ENCODE measurements at regions not wholly inside any gene's neighbourhood (a gene's known extent, or its start where the extent isn't known, plus 50 kb on each side); places are given as distances from the start of the nearest gene placed in this dataset.

DNA sequence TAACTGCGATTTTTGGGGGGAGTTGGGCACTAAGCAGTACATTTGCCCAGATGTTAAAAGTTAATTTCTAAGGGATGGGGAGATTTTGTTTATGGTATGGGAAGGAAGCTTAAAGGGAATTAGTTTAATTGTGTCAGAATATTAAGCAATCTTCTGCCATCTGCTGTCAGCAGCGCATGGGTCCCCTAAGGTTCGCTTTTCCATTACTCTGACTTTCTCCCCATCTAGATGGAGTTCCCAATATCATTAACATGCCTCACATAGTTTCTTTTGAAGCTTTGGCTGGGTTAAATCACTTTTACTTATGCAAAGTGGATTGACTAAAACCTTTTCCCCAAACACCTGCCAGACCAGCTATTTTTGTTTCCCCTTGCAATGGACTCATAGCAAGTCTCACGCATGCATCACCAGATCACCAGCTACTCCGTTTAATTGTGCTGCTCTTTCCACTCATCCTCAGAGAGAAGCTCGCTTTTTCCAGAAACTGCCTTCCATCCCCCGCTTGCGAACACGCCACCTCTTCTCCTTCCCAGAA lies 172.7 kb downstream of the FAT3 start:
- TF ChIP-seq ZFX (IDR thresholded peaks at IDR 0.05; ENCODE audit: borderline replicate concordance), result no peak
- TF ChIP-seq, protein P1, sequence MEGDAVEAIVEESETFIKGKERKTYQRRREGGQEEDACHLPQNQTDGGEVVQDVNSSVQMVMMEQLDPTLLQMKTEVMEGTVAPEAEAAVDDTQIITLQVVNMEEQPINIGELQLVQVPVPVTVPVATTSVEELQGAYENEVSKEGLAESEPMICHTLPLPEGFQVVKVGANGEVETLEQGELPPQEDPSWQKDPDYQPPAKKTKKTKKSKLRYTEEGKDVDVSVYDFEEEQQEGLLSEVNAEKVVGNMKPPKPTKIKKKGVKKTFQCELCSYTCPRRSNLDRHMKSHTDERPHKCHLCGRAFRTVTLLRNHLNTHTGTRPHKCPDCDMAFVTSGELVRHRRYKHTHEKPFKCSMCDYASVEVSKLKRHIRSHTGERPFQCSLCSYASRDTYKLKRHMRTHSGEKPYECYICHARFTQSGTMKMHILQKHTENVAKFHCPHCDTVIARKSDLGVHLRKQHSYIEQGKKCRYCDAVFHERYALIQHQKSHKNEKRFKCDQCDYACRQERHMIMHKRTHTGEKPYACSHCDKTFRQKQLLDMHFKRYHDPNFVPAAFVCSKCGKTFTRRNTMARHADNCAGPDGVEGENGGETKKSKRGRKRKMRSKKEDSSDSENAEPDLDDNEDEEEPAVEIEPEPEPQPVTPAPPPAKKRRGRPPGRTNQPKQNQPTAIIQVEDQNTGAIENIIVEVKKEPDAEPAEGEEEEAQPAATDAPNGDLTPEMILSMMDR (IDR thresholded peaks at IDR 0.05), result no peak
- H3K27ac ChIP-seq, result no peak overlapping the region

DNA sequence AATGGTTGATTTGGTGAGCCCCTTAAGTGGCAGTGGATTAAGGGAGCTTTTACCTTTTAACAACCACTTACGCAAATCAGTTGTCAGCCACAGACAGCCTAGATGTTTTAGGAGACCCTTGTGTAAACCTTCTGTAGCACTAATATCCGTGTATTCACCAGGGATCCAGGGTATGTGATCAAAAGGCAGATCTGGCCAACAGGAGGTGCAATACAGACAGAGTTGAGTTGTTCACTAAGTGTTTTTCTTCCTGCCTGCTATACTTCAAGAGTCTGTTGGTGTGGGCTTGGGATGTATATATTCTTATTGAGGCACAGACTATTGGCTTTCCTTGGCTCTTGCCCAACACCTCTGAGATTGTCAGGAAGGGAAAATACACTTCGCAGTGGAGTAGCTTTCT lies 175.1 kb downstream of the FAT3 start:
- no peak overlapping the region for H3K27ac ChIP-seq
- TF ChIP-seq ZFX (IDR thresholded peaks at IDR 0.05; ENCODE audit: borderline replicate concordance), result no peak
- TF ChIP-seq, protein P1 (IDR thresholded peaks at IDR 0.05), result no peak

DNA sequence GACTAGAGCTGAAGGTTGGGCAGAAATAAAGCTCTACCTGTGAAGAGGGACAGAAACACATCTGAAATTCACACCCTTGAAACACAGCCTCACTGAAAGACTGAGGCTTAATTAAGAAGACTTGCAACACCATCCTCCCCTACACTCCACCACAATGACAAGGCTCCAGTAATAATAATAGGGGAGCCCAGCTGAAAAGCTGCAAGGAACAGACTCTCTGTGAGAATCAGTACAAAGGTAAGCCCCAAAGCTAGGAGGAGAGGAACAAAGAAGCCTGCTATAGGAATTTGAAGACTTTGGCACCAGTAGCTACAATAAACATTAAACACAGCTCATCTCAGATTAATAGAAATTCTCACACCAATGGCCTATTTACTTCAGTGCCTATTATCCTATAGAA lies 176.9 kb downstream of the FAT3 start:
- TF ChIP-seq, protein P1 (IDR thresholded peaks at IDR 0.05), result no peak
- TF ChIP-seq ZFX (IDR thresholded peaks at IDR 0.05; ENCODE audit: borderline replicate concordance), result no peak
- H3K27ac ChIP-seq, result no peak overlapping the region

DNA sequence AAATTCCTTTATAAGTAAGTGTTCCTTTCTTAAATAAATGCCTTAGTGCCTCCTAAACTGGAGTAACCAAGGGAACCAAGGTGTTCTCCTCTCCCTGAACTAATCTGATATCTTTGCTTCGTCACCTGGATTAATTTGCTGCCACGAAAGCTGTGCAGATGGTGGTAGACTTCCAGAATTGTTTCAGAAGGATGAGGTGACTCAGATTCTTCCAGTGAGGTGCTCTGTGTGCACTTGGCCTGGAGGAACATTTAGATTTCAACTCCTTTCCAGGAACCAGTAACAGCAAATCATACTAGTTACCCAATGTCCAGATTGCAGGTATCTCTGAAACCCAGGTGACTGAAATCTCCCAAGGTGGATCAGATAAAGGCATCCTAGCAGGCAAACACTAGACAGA lies 181.9 kb downstream of the FAT3 start:
- no peak overlapping the region for H3K27ac ChIP-seq
- TF ChIP-seq ZFX (IDR thresholded peaks at IDR 0.05; ENCODE audit: borderline replicate concordance), result no peak
- TF ChIP-seq, protein P1 (IDR thresholded peaks at IDR 0.05), result no peak

DNA sequence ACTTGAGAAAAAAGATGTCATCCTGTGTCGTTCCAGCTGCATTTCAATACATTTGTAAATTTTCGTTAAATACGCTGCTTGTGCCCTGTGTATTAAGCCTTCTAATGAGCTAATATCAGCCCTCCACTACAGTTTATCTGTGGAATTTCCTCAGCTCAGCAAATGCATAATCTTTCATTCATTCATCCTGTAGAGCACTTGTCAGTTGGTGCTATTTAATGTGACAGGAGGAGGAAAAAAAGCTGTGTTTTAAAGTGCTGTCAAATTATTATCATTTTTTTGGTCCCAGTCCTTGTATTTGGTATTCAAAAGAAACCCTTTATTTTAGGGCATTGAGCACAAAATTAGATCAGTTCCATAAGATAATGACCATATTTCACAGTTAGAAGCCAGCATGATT lies 184.7 kb downstream of the FAT3 start:
- H3K27ac ChIP-seq, result no peak overlapping the region
- TF ChIP-seq, protein P1 (IDR thresholded peaks at IDR 0.05), result no peak
- TF ChIP-seq ZFX (IDR thresholded peaks at IDR 0.05; ENCODE audit: borderline replicate concordance), result no peak

DNA sequence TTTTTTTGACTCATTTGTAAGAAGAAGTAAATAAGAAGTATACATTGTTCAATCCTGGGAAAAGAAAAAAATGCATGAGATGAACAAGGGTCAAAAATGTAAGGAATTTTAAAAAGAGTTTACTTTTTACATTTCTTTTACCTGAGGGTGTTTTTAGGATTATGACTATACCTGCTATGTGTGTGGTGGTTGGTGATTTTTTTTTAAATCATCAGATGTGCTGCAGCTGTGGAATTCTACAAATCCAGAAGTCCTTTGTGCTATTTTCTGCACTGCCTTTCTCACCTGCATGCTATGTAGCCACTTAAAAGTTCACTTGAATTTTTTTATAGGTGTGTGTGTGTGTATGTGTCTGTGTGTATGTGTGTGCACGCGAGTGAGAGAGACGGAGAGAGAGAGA lies 185.3 kb downstream of the FAT3 start:
- TF ChIP-seq, protein P1 (IDR thresholded peaks at IDR 0.05), result no peak
- no peak for TF ChIP-seq ZFX (IDR thresholded peaks at IDR 0.05; ENCODE audit: borderline replicate concordance)
- H3K27ac ChIP-seq, result no peak overlapping the region

DNA sequence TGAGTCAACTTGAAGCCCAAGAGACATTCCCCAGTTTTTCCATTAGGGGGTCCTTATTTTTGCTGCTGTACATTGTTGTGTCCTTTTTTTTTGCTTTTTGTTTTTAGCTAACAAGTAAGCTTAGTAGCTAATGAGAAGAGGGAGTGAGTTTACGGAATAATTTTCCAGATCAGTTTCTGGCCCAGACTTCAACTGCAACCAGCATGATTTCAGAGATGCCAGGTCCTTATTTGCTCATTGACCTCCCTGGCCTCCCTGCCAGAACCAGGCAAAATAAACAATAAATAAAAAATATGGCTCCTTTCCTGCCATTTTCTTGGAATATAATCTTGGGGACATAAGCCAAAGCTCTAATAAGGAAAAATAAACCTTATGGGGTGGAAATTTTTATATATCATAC lies 185.9 kb downstream of the FAT3 start:
- H3K27ac ChIP-seq, result no peak overlapping the region
- TF ChIP-seq, protein P1 (IDR thresholded peaks at IDR 0.05), result no peak
- TF ChIP-seq ZFX (IDR thresholded peaks at IDR 0.05; ENCODE audit: borderline replicate concordance), result no peak
